ENCODE measurements at regions not wholly inside any gene's neighbourhood (a gene's known extent, or its start where the extent isn't known, plus 50 kb on each side); places are given as distances from the start of the nearest gene placed in this dataset.
"Not testable (repeated sequence)": the region's sequence is repeated elsewhere in the genome, so short reads cannot be mapped to it uniquely, and the experiment has no call there.

GRCh38 chr3:176415661-176416295 lies 781.5 kb downstream of the TBL1XR1 start:
- DNase-seq, result no peak

GRCh38 chr3:176412771-176413170 lies 784.5 kb downstream of the TBL1XR1 start:
- DNase-seq, result no peak

- DNase-seq, result no peak
Measured at GRCh38 chr3:176403531-176403930, 793.8 kb downstream of the TBL1XR1 start.

- DNase-seq, result no peak
Measured at GRCh38 chr3:176401211-176401610, 796.1 kb downstream of the TBL1XR1 start.

GRCh38 chr3:176399193-176399592 lies 798.1 kb downstream of the TBL1XR1 start:
- no peak for DNase-seq

- no peak for DNase-seq
Measured at GRCh38 chr3:176395240-176395639, 802.0 kb downstream of the TBL1XR1 start.

- peak; percentile 54 for DNase-seq
Measured at GRCh38 chr3:176378789-176379188, 818.5 kb downstream of the TBL1XR1 start.

GRCh38 chr3:176376531-176376930 lies 820.8 kb downstream of the TBL1XR1 start:
- DNase-seq, result no peak

- DNase-seq, result no peak
Measured at GRCh38 chr3:176375519-176375918, 821.8 kb downstream of the TBL1XR1 start.

GRCh38 chr3:176362191-176362731 lies 835.0 kb downstream of the TBL1XR1 start:
- DNase-seq, result no peak

- DNase-seq, result no peak
Measured at GRCh38 chr3:176359211-176359610, 838.1 kb downstream of the TBL1XR1 start.

- DNase-seq, result no peak
Measured at GRCh38 chr3:176357891-176358290, 839.4 kb downstream of the TBL1XR1 start.

GRCh38 chr3:176354843-176355242 lies 842.4 kb downstream of the TBL1XR1 start:
- no peak for DNase-seq

GRCh38 chr3:176352716-176353334 lies 844.5 kb downstream of the TBL1XR1 start:
- DNase-seq, result no peak

- no peak for DNase-seq
Measured at GRCh38 chr3:176351408-176351807, 845.9 kb downstream of the TBL1XR1 start.

- DNase-seq, result no peak
Measured at GRCh38 chr3:176349706-176350105, 847.6 kb downstream of the TBL1XR1 start.

- no peak for DNase-seq
Measured at GRCh38 chr3:176347424-176348146, 849.7 kb downstream of the TBL1XR1 start.

GRCh38 chr3:176341963-176342362 lies 855.3 kb downstream of the TBL1XR1 start:
- no peak for DNase-seq

- DNase-seq, result no peak
Measured at GRCh38 chr3:176328666-176329065, 868.6 kb downstream of the TBL1XR1 start.

GRCh38 chr3:176328198-176328597 lies 869.1 kb downstream of the TBL1XR1 start:
- no peak for DNase-seq

GRCh38 chr3:176326894-176327490 lies 870.3 kb downstream of the TBL1XR1 start:
- DNase-seq, result not testable (repeated sequence)

- not testable (repeated sequence) for DNase-seq
Measured at GRCh38 chr3:176321532-176321931, 875.8 kb downstream of the TBL1XR1 start.

GRCh38 chr3:176321099-176321498 lies 876.2 kb downstream of the TBL1XR1 start:
- no peak for DNase-seq
